ENCODE measurements at regions not wholly inside any gene's neighbourhood (a gene's known extent, or its start where the extent isn't known, plus 50 kb on each side); places are given as distances from the start of the nearest gene placed in this dataset.

DNA sequence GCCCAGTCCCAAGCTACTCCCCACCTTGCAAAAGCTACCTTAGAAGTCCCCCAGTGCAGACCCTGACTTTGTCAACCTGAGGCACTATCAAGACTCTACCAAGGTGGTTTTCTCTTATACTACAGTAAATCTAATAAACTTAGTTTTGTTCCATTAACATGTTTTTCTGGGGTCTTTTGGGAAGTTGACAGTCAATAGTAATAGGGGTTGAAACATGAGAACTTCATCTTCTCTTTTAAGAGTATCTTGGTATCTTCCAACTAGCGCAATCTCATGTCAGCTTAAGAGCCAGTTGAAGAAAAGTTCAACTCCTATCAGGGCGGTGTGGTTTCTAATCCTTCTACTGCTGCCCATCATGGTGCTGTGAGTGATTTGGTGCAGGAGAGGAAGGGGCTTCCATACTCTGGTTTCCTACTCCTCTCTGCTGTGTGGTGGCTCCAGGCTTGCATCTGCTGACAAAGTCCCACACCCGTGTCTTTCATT lies 164.2 kb downstream of the FOXA2 start:
- DNase-seq (ENCODE audit: low spot score): no peak
- no TSS peak for BruUV-seq (replicated peaks)
- peaks cover 35% of the 10 kb centered on the region for H3K4me1 ChIP-seq (ENCODE audit: insufficient read depth, low read length)
- in situ Hi-C loops (cut with HindIII; ENCODE audit: extremely low pct_ligation_motif_present, low pct_unique_long_range_greater_than_20kb): no loop called here
- no peak for TF ChIP-seq AGO2 (optimal IDR thresholded peaks at IDR 0.05; ENCODE audit: low read depth, low read length)
- no peak for TF ChIP-seq EP300 (IDR thresholded peaks at IDR 0.05; ENCODE audit: low read depth in 2 of 2, low read length in 2 of 2)
- TF ChIP-seq EP300 (CRISPR knock-in tag; IDR thresholded peaks at IDR 0.05; ENCODE audit: borderline replicate concordance): no peak
- TF ChIP-seq, protein P1, sequence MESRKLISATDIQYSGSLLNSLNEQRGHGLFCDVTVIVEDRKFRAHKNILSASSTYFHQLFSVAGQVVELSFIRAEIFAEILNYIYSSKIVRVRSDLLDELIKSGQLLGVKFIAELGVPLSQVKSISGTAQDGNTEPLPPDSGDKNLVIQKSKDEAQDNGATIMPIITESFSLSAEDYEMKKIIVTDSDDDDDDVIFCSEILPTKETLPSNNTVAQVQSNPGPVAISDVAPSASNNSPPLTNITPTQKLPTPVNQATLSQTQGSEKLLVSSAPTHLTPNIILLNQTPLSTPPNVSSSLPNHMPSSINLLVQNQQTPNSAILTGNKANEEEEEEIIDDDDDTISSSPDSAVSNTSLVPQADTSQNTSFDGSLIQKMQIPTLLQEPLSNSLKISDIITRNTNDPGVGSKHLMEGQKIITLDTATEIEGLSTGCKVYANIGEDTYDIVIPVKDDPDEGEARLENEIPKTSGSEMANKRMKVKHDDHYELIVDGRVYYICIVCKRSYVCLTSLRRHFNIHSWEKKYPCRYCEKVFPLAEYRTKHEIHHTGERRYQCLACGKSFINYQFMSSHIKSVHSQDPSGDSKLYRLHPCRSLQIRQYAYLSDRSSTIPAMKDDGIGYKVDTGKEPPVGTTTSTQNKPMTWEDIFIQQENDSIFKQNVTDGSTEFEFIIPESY (CRISPR knock-in tag; IDR thresholded peaks at IDR 0.05): no peak
- TF ChIP-seq, protein P2, sequence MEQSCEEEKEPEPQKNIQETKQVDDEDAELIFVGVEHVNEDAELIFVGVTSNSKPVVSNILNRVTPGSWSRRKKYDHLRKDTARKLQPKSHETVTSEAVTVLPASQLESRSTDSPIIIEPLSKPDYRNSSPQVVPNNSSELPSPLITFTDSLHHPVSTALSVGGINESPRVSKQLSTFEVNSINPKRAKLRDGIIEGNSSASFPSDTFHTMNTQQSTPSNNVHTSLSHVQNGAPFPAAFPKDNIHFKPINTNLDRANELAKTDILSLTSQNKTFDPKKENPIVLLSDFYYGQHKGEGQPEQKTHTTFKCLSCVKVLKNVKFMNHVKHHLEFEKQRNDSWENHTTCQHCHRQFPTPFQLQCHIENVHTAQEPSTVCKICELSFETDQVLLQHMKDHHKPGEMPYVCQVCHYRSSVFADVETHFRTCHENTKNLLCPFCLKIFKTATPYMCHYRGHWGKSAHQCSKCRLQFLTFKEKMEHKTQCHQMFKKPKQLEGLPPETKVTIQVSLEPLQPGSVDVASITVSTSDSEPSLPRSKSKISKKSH (CRISPR knock-in tag; IDR thresholded peaks at IDR 0.05; ENCODE audit: borderline replicate concordance): no peak
- TF ChIP-seq RFX1 (IDR thresholded peaks at IDR 0.05): no peak
- TF ChIP-seq, protein P3, sequence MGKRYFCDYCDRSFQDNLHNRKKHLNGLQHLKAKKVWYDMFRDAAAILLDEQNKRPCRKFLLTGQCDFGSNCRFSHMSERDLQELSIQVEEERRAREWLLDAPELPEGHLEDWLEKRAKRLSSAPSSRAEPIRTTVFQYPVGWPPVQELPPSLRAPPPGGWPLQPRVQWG (CRISPR knock-in tag; IDR thresholded peaks at IDR 0.05; ENCODE audit: borderline replicate concordance, low read depth): no peak
- no peak for TF ChIP-seq ETV5 (CRISPR knock-in tag; IDR thresholded peaks at IDR 0.05; ENCODE audit: borderline replicate concordance)
- 95% methylated on average over 3 of the region's 3 CpGs for WGBS (ENCODE audit: low lambda C conversion rate)
- H3K36me3 ChIP-seq (replicated peaks in 1 of 2; ENCODE audit: control insufficient read depth in 1 of 2, insufficient read depth in 2 of 2, low read length in 2 of 2): no peaks in the 10 kb centered on the region
- H3K27ac ChIP-seq (ENCODE audit: extremely low read length, insufficient read depth, low read length): no peak overlapping the region
- intact Hi-C loops (cut with micrococcal nuclease; ENCODE audit: unreplicated experiment): no loop called here
- H3K4me2 ChIP-seq (ENCODE audit: low read depth, low read length): no peak overlapping the region
- FAIRE-seq: no peak
- H3K9ac ChIP-seq (ENCODE audit: insufficient read depth, low read depth, low read length): no peak overlapping the region
- no peak for ATAC-seq
- no peaks in the 10 kb centered on the region for H3K27me3 ChIP-seq (ENCODE audit: control insufficient read depth in 1 of 2, insufficient read depth in 2 of 2, low read length in 2 of 2)
- POLR2A ChIA-PET: interaction anchor here (3.2 kb wide), 1 partner anchor 10 kb away, joined by 21 read pairs; no protein-coding TSS in a partner anchor
- H3K9me3 ChIP-seq (ENCODE audit: low read length): no peaks in the 10 kb centered on the region
- CTCF ChIA-PET (ENCODE audit: low intra/inter-chr PET ratio, low total read pairs): no interaction called here
- no peaks in the 10 kb centered on the region for H3K79me2 ChIP-seq (ENCODE audit: insufficient read depth, low read length)
- no peak overlapping the region for H3K4me3 ChIP-seq (replicated peaks in 1 of 3; ENCODE audit: insufficient read depth in 1 of 3, low read depth in 2 of 3, low read length in 3 of 3)
- H2AFZ ChIP-seq (ENCODE audit: low read length): no peak overlapping the region
- no peaks in the 10 kb centered on the region for H4K20me1 ChIP-seq (ENCODE audit: insufficient read depth, low read length)

Measured in HepG2 (cell line).